ENCODE measurements at regions not wholly inside any gene's neighbourhood (a gene's known extent, or its start where the extent isn't known, plus 50 kb on each side); places are given as distances from the start of the nearest gene placed in this dataset.

DNA sequence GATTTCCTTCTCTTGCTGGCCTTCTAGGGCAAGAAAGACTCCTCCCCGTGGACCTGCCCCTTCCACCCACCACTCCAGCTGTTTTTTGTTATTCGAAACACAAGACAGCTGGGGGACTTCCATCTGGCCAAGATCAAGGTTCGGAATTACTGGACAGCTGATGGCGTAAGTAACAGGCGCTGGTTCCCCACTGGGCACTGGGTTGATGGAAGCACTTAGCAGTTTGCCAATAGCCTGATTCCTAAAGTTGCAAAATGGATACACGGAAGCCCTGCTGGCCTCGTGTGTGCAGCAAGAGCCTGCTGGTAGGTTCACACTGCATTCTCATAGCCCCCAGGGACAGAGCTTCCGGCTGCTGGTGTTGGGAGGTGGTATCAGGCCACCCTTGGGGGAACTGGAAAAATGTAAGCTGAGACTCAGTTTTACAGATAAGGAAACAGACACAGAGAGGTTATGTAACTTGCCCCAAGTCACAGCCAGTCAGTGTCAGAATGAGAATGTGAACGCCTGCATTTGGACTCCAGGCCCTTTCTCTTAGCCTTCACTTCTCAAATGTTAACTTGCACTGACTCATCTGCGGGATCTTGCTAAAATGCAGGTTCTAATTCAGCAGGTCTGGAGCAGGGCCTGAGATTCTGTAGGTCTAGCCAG, 171.7 kb downstream of the KATNIP start:
- Histone ChIP-seq H3K9me3 (ENCODE audit: control insufficient read depth in 2 of 2, low read length in 2 of 2) (no peaks in the 10 kb centered on the region), H3K27me3 (ENCODE audit: control insufficient read depth, insufficient read depth, low read length) (no peaks in the 10 kb centered on the region), H3K4me1 (ENCODE audit: control insufficient read depth, insufficient read depth, low read length, poor library complexity, severe bottlenecking) (no peaks in the 10 kb centered on the region), H3K36me3 (ENCODE audit: control insufficient read depth, insufficient read depth, low read length) (peaks cover 5% of the 10 kb centered on the region), H3K4me3 (ENCODE audit: low read depth, low read length) (no peak overlapping the region), H3K27ac (ENCODE audit: insufficient read depth, low read length, poor library complexity, severe bottlenecking) (no peak overlapping the region)
- ATAC-seq (ENCODE audit: low read depth in 2 of 2) (no peak), DNase-seq (no peak)
- peak overlapping the region in 2 of 4 donors; percentile 7 to 57 for H3K4me3 Mint-ChIP-seq
- H3K36me3 Mint-ChIP-seq: peaks cover 44% of the 10 kb centered on the region
- H3K27ac Mint-ChIP-seq: peak overlapping the region in 2 of 3 donors; percentile 74 to 82
- H3K4me1 Mint-ChIP-seq: peaks cover 0 to 5% (median 0%) of the 10 kb centered on the region in 4 donors
- no peaks in the 10 kb centered on the region for H3K27me3 Mint-ChIP-seq
- H3K9me3 Mint-ChIP-seq: no peaks in the 10 kb centered on the region

DNA sequence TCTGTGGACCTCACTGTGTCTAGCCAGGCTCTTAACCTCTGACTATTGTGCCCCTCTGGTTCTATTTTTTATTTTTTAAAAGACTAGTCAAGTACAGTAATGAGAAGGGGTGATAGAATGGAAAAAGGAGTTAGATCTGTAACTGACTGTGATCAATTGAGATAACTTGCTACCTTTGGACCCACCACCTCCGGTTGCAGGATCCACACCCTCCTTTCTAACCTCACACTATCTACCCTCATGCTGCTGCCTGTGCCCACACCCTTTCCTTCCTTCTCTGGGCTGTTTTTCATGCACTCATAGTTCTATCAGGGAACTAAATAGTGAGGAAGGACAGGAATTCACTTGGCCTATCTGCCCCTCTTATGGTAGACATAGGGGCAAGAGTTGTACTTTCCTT, 172.3 kb downstream of the KATNIP start:
- no peaks in the 10 kb centered on the region for H3K4me1 ChIP-seq (ENCODE audit: control insufficient read depth, insufficient read depth, low read length, poor library complexity, severe bottlenecking)
- H3K9me3 ChIP-seq (ENCODE audit: control insufficient read depth in 2 of 2, low read length in 2 of 2): no peaks in the 10 kb centered on the region
- no peak overlapping the region for H3K4me3 ChIP-seq (ENCODE audit: low read depth, low read length)
- no peak overlapping the region for H3K27ac ChIP-seq (ENCODE audit: insufficient read depth, low read length, poor library complexity, severe bottlenecking)
- H3K4me3 Mint-ChIP-seq: peak overlapping the region in 2 of 4 donors; percentile 9 to 57
- H3K27ac Mint-ChIP-seq: peak overlapping the region in 2 of 3 donors; percentile 12 to 43
- H3K36me3 ChIP-seq (ENCODE audit: control insufficient read depth, insufficient read depth, low read length): peaks cover 7% of the 10 kb centered on the region
- DNase-seq (peak in 1 of 3 donors; percentile 39), ATAC-seq (ENCODE audit: low read depth in 2 of 2) (no peak)
- no peaks in the 10 kb centered on the region for H3K27me3 ChIP-seq (ENCODE audit: control insufficient read depth, insufficient read depth, low read length)
- no peaks in the 10 kb centered on the region for H3K27me3 Mint-ChIP-seq
- H3K9me3 Mint-ChIP-seq: no peaks in the 10 kb centered on the region
- peaks cover 0 to 5% (median 0%) of the 10 kb centered on the region in 4 donors for H3K4me1 Mint-ChIP-seq
- peaks cover 44% of the 10 kb centered on the region for H3K36me3 Mint-ChIP-seq

DNA sequence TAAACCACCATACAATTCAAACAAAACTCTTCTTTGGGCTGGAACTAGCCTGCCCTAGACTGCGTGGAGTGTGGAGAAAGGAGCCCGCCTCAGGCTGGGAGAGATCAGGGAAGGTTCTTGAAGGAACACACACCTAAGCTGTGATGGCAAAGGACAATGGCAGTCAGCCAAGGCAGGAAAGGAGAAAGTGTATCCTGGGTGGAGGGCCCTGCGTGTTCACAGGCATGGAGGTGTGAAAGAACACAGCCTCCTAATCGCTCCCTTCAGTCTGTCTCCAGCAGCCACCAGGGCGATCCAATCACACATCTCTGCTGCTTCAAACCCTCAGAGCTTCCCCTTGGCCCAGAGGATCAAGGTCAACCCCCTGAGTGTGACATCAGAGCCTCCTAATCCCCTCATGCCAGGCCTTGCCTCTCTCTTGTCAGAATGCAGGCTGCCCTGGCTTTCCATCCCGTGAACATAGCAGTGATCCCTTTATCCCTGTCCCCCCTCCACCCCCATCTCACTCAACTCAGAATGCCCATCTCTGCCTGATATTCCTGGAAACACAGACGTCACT, 173.0 kb downstream of the KATNIP start:
- Histone ChIP-seq H3K27me3 (ENCODE audit: control insufficient read depth, insufficient read depth, low read length) (no peaks in the 10 kb centered on the region), H3K9me3 (ENCODE audit: control insufficient read depth in 2 of 2, low read length in 2 of 2) (no peaks in the 10 kb centered on the region), H3K4me1 (ENCODE audit: control insufficient read depth, insufficient read depth, low read length, poor library complexity, severe bottlenecking) (no peaks in the 10 kb centered on the region), H3K36me3 (ENCODE audit: control insufficient read depth, insufficient read depth, low read length) (peaks cover 7% of the 10 kb centered on the region), H3K4me3 (ENCODE audit: low read depth, low read length) (no peak overlapping the region), H3K27ac (ENCODE audit: insufficient read depth, low read length, poor library complexity, severe bottlenecking) (no peak overlapping the region)
- ATAC-seq (ENCODE audit: low read depth in 2 of 2) (no peak), DNase-seq (no peak)
- Mint-ChIP-seq H3K36me3 (peaks cover 48% of the 10 kb centered on the region), H3K27me3 (no peaks in the 10 kb centered on the region), H3K27ac (peak overlapping the region in 2 of 3 donors; percentile 43 to 47), H3K9me3 (no peaks in the 10 kb centered on the region), H3K4me1 (peaks cover 0 to 5% (median 0%) of the 10 kb centered on the region in 4 donors), H3K4me3 (peak overlapping the region in 1 of 4 donors; percentile 9)

DNA sequence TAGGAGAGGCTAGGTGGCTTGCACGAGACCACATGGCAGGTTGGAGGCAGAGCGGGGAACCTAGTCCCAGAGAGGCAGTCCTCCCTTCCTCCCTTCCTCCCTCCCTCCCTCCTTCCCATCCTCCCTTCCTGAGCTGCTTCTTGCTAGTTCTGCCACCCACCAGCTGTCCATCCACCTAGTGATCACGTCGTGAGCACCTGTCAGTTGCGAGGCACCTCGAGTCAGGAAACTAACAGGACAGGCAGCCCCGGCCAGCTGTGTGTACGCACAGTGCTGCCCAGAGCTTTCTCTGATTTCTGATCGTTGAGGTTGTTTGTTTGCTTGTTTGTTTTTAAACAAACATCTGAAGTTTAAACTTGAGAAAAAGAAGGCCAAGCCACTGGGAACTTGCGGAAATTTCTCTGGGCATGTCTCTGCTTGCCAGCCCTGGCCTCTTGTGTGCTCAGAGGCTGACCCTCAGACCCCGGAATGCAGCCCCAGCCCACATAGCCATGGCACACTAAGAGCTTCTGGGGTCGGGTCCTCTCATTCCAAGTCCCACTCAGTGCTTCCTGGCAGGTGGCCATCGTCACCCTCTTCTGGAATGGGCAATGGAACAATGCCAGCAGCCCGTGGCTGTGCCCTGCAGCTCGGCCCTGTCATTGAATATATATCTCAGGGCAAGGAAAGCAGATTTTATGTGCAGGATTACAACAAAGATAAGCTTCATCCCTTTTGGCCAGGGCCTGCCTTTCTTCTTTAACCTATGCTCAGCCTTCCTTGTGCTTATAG, 174.0 kb downstream of the KATNIP start:
- no peaks in the 10 kb centered on the region for H3K9me3 ChIP-seq (ENCODE audit: control insufficient read depth in 2 of 2, low read length in 2 of 2)
- ATAC-seq (ENCODE audit: low read depth in 2 of 2): no peak
- H3K27ac ChIP-seq (ENCODE audit: insufficient read depth, low read length, poor library complexity, severe bottlenecking): no peak overlapping the region
- H3K4me1 ChIP-seq (ENCODE audit: control insufficient read depth, insufficient read depth, low read length, poor library complexity, severe bottlenecking): no peaks in the 10 kb centered on the region
- Mint-ChIP-seq H3K27me3 (no peaks in the 10 kb centered on the region), H3K4me1 (peaks cover 0 to 5% (median 0%) of the 10 kb centered on the region in 4 donors), H3K36me3 (peaks cover 46% of the 10 kb centered on the region), H3K9me3 (no peaks in the 10 kb centered on the region), H3K4me3 (no peak overlapping the region), H3K27ac (peak overlapping the region in 1 of 3 donors; percentile 27)
- H3K36me3 ChIP-seq (ENCODE audit: control insufficient read depth, insufficient read depth, low read length): peaks cover 7% of the 10 kb centered on the region
- no peak for DNase-seq
- H3K27me3 ChIP-seq (ENCODE audit: control insufficient read depth, insufficient read depth, low read length): no peaks in the 10 kb centered on the region
- H3K4me3 ChIP-seq (ENCODE audit: low read depth, low read length): no peak overlapping the region

GRCh38 chr16:27724482-27725235, 174.7 kb downstream of the KATNIP start:
- Mint-ChIP-seq H3K27ac (no peak overlapping the region), H3K4me3 (no peak overlapping the region), H3K4me1 (peaks cover 0 to 7% (median 0%) of the 10 kb centered on the region in 4 donors), H3K36me3 (peaks cover 46% of the 10 kb centered on the region), H3K9me3 (no peaks in the 10 kb centered on the region), H3K27me3 (no peaks in the 10 kb centered on the region)
- no peaks in the 10 kb centered on the region for H3K4me1 ChIP-seq (ENCODE audit: control insufficient read depth, insufficient read depth, low read length, poor library complexity, severe bottlenecking)
- no peak for ATAC-seq (ENCODE audit: low read depth in 2 of 2)
- peaks cover 7% of the 10 kb centered on the region for H3K36me3 ChIP-seq (ENCODE audit: control insufficient read depth, insufficient read depth, low read length)
- no peak overlapping the region for H3K27ac ChIP-seq (ENCODE audit: insufficient read depth, low read length, poor library complexity, severe bottlenecking)
- no peaks in the 10 kb centered on the region for H3K27me3 ChIP-seq (ENCODE audit: control insufficient read depth, insufficient read depth, low read length)
- DNase-seq: no peak
- no peak overlapping the region for H3K4me3 ChIP-seq (ENCODE audit: low read depth, low read length)
- H3K9me3 ChIP-seq (ENCODE audit: control insufficient read depth in 2 of 2, low read length in 2 of 2): no peaks in the 10 kb centered on the region

- H3K36me3 ChIP-seq (ENCODE audit: control insufficient read depth, insufficient read depth, low read length): peaks cover 7% of the 10 kb centered on the region
Observed at GRCh38 chr16:27725236-27726000, 175.5 kb downstream of the KATNIP start.

More at GRCh38 chr16:27725236-27726000, 175.5 kb downstream of the KATNIP start:
- no peak overlapping the region for H3K4me3 Mint-ChIP-seq
- H3K27ac Mint-ChIP-seq: no peak overlapping the region
- H3K9me3 Mint-ChIP-seq: no peaks in the 10 kb centered on the region
- DNase-seq (no peak), ATAC-seq (ENCODE audit: low read depth in 2 of 2) (no peak)
- no peaks in the 10 kb centered on the region for H3K27me3 Mint-ChIP-seq
- H3K4me1 Mint-ChIP-seq: peaks cover 0 to 8% (median 0%) of the 10 kb centered on the region in 4 donors
- H3K36me3 Mint-ChIP-seq: peaks cover 42% of the 10 kb centered on the region
- Histone ChIP-seq H3K4me3 (ENCODE audit: low read depth, low read length) (no peak overlapping the region), H3K9me3 (ENCODE audit: control insufficient read depth in 2 of 2, low read length in 2 of 2) (no peaks in the 10 kb centered on the region), H3K27me3 (ENCODE audit: control insufficient read depth, insufficient read depth, low read length) (no peaks in the 10 kb centered on the region), H3K27ac (ENCODE audit: insufficient read depth, low read length, poor library complexity, severe bottlenecking) (no peak overlapping the region), H3K4me1 (ENCODE audit: control insufficient read depth, insufficient read depth, low read length, poor library complexity, severe bottlenecking) (no peaks in the 10 kb centered on the region)
